ENCODE measurements at regions not wholly inside any gene's neighbourhood (a gene's known extent, or its start where the extent isn't known, plus 50 kb on each side); places are given as distances from the start of the nearest gene placed in this dataset.

DNA sequence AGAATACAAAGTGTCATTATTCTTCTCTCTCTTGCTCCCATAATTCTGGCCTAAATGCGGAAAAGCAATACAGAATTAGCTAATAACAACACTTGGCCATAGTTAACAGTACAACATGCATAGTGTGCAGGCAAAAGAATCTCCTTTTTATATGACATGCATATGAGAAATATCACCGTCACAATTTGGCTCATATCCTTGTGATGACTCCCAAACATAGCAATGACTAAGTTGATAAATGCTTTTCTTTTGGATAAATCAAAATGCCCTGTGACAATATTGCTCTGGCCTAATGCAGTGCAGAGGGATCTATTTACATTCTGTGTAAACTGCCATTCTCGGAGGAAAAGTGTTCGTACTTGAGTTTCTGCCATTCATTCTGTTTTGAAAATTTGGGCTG, 121.9 kb upstream of the GHR start:
- no peaks in the 10 kb centered on the region for H3K79me2 ChIP-seq (ENCODE audit: control insufficient read depth, insufficient read depth, low read length)
- H2AFZ ChIP-seq (ENCODE audit: low read length) = no peak overlapping the region
- no peaks in the 10 kb centered on the region for H3K27me3 ChIP-seq (ENCODE audit: control insufficient read depth, insufficient read depth, low read length)
- peak in 1 of 2 donors; percentile 79 for DNase-seq (ENCODE audit: low read depth in 2 of 2)
- no peak overlapping the region for H3K4me3 ChIP-seq (replicated peaks in 1 of 4; ENCODE audit: control extremely low read depth in 1 of 4, insufficient read depth in 1 of 4, low read depth in 3 of 4, low read length in 4 of 4)
- H3K9me3 ChIP-seq (ENCODE audit: control insufficient read depth, insufficient read depth, low read depth, low read length) = no peaks in the 10 kb centered on the region
- H3K36me3 ChIP-seq (ENCODE audit: control insufficient read depth, insufficient read depth, low read length) = no peaks in the 10 kb centered on the region
- no peak overlapping the region for H3K27ac ChIP-seq (ENCODE audit: insufficient read depth, low read length)
- no peak for TF ChIP-seq EZH2 (IDR thresholded peaks at IDR 0.05; ENCODE audit: low read length, missing control alignments)
- TF ChIP-seq, protein P1, sequence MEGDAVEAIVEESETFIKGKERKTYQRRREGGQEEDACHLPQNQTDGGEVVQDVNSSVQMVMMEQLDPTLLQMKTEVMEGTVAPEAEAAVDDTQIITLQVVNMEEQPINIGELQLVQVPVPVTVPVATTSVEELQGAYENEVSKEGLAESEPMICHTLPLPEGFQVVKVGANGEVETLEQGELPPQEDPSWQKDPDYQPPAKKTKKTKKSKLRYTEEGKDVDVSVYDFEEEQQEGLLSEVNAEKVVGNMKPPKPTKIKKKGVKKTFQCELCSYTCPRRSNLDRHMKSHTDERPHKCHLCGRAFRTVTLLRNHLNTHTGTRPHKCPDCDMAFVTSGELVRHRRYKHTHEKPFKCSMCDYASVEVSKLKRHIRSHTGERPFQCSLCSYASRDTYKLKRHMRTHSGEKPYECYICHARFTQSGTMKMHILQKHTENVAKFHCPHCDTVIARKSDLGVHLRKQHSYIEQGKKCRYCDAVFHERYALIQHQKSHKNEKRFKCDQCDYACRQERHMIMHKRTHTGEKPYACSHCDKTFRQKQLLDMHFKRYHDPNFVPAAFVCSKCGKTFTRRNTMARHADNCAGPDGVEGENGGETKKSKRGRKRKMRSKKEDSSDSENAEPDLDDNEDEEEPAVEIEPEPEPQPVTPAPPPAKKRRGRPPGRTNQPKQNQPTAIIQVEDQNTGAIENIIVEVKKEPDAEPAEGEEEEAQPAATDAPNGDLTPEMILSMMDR (conservative IDR thresholded peaks at IDR 0.05 in 1 of 2, IDR thresholded peaks at IDR 0.05 in 1 of 2; ENCODE audit: low read depth in 1 of 2, low read length in 2 of 2) = no peak
- no peaks in the 10 kb centered on the region for H3K4me1 ChIP-seq (ENCODE audit: control insufficient read depth, extremely low read depth, insufficient read depth, low read length)
- no peak overlapping the region for H3K4me2 ChIP-seq (ENCODE audit: extremely low read depth, insufficient read depth, low read length)
- H4K20me1 ChIP-seq (ENCODE audit: control insufficient read depth, extremely low read depth, insufficient read depth, low read length) = no peaks in the 10 kb centered on the region
- H3K9ac ChIP-seq (ENCODE audit: insufficient read depth, low read length) = no peak overlapping the region

DNA sequence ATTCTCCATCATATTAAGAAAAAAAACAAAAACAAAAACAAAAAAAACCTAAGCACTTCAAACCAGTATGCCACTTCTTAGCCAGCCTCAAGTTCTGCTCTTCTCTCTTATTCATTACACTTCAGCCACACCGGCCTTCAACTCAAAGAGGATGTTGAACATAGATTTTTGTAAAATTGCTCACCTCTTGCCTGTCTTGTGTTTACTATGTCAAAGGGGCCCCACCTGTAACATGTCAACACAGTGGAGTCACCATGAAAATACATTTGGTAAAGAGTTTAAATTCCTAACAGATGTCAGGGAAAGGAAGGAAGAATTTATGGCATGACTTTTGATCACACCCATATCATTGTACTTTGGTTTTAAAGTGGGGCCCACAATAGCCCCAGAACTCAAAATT, 121.1 kb upstream of the GHR start:
- Histone ChIP-seq H3K9me3 (ENCODE audit: control insufficient read depth, insufficient read depth, low read depth, low read length) (no peaks in the 10 kb centered on the region), H3K4me3 (replicated peaks in 1 of 4; ENCODE audit: control extremely low read depth in 1 of 4, insufficient read depth in 1 of 4, low read depth in 3 of 4, low read length in 4 of 4) (no peak overlapping the region), H3K79me2 (ENCODE audit: control insufficient read depth, insufficient read depth, low read length) (no peaks in the 10 kb centered on the region), H3K27ac (ENCODE audit: insufficient read depth, low read length) (no peak overlapping the region), H3K27me3 (ENCODE audit: control insufficient read depth, insufficient read depth, low read length) (no peaks in the 10 kb centered on the region), H2AFZ (ENCODE audit: low read length) (no peak overlapping the region), H4K20me1 (ENCODE audit: control insufficient read depth, extremely low read depth, insufficient read depth, low read length) (no peaks in the 10 kb centered on the region), H3K4me2 (ENCODE audit: extremely low read depth, insufficient read depth, low read length) (no peak overlapping the region), H3K9ac (ENCODE audit: insufficient read depth, low read length) (no peak overlapping the region), H3K36me3 (ENCODE audit: control insufficient read depth, insufficient read depth, low read length) (no peaks in the 10 kb centered on the region), H3K4me1 (ENCODE audit: control insufficient read depth, extremely low read depth, insufficient read depth, low read length) (no peaks in the 10 kb centered on the region)
- TF ChIP-seq EZH2 (IDR thresholded peaks at IDR 0.05; ENCODE audit: low read length, missing control alignments) = no peak
- TF ChIP-seq, protein P1 (conservative IDR thresholded peaks at IDR 0.05 in 1 of 2, IDR thresholded peaks at IDR 0.05 in 1 of 2; ENCODE audit: low read depth in 1 of 2, low read length in 2 of 2) = no peak
- no peak for DNase-seq (ENCODE audit: low read depth in 2 of 2)

DNA sequence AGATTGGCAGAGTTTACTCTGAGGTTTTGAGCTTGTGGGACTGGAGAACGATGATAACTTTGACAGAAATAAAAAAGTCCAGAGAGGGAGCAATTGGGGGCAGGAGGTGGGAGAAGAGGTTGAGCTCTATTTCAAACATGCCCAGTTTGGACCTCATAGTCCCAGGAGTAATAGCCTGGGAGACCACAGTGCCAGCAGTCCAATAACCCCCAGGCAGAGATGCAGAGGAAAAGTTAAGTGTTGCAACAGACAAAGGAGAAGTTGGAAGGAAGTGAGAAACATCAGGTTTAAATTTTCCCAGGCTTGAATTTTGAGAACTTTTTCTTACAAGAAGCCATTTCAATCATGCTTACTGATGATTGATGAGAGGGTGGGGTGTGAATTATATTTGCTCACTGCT, 117.0 kb upstream of the GHR start:
- H3K9me3 ChIP-seq (ENCODE audit: control insufficient read depth, insufficient read depth, low read depth, low read length) = no peaks in the 10 kb centered on the region
- no peak overlapping the region for H3K4me3 ChIP-seq (replicated peaks in 1 of 4; ENCODE audit: control extremely low read depth in 1 of 4, insufficient read depth in 1 of 4, low read depth in 3 of 4, low read length in 4 of 4)
- H3K9ac ChIP-seq (ENCODE audit: insufficient read depth, low read length) = no peak overlapping the region
- no peaks in the 10 kb centered on the region for H3K4me1 ChIP-seq (ENCODE audit: control insufficient read depth, extremely low read depth, insufficient read depth, low read length)
- H3K36me3 ChIP-seq (ENCODE audit: control insufficient read depth, insufficient read depth, low read length) = no peaks in the 10 kb centered on the region
- peak in 1 of 2 donors; percentile 2 for DNase-seq (ENCODE audit: low read depth in 2 of 2)
- H2AFZ ChIP-seq (ENCODE audit: low read length) = no peak overlapping the region
- no peaks in the 10 kb centered on the region for H3K27me3 ChIP-seq (ENCODE audit: control insufficient read depth, insufficient read depth, low read length)
- H3K27ac ChIP-seq (ENCODE audit: insufficient read depth, low read length) = no peak overlapping the region
- TF ChIP-seq, protein P1 (conservative IDR thresholded peaks at IDR 0.05 in 1 of 2, IDR thresholded peaks at IDR 0.05 in 1 of 2; ENCODE audit: low read depth in 1 of 2, low read length in 2 of 2) = no peak
- no peak for TF ChIP-seq EZH2 (IDR thresholded peaks at IDR 0.05; ENCODE audit: low read length, missing control alignments)
- no peaks in the 10 kb centered on the region for H4K20me1 ChIP-seq (ENCODE audit: control insufficient read depth, extremely low read depth, insufficient read depth, low read length)
- no peak overlapping the region for H3K4me2 ChIP-seq (ENCODE audit: extremely low read depth, insufficient read depth, low read length)
- no peaks in the 10 kb centered on the region for H3K79me2 ChIP-seq (ENCODE audit: control insufficient read depth, insufficient read depth, low read length)

Measured in fibroblast of lung (primary cell).